ENCODE measurements at regions not wholly inside any gene's neighbourhood (a gene's known extent, or its start where the extent isn't known, plus 50 kb on each side); places are given as distances from the start of the nearest gene placed in this dataset.

DNA sequence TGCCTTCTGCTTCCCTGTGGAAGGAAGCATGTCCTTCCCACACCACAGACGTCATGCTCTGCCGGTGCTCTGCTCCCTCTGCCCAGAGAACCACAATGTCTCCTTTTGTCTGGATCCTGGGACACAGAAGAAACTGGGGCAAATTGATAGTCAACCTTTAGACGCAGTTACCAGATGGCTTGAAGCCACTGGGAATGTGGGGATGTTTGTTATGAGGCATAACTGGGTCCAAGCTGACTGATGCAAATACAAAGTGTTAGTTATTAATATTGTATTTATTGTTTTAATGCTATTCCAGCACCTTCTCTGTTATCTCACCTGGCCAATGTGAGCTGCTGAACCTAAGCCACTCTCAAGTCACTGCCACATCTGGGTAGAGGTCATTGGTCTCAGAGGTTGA is 322.2 kb downstream of the SHANK2 start:
- no peak for DNase-seq (ENCODE audit: low spot score)

DNA sequence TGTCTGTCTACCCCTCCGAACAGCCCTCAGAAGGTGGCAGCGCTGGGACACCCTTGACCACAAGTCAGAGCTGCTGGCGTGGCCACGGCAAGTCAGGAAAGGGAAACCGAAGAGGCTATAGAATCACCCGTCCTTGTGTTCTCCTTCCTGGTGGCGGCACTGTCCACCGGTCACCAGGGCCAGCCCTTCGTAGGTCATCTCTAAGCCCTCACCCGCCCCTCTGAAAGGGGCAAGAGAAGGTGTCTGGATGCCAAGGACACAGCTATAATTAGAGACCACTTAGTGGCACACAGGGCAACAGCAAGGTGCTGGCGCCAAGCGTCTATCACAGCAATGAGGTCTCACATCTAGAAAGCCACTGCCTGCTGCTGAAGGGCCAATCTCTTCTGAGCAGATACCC is 320.9 kb downstream of the SHANK2 start:
- no peak for DNase-seq (ENCODE audit: low spot score)

DNA sequence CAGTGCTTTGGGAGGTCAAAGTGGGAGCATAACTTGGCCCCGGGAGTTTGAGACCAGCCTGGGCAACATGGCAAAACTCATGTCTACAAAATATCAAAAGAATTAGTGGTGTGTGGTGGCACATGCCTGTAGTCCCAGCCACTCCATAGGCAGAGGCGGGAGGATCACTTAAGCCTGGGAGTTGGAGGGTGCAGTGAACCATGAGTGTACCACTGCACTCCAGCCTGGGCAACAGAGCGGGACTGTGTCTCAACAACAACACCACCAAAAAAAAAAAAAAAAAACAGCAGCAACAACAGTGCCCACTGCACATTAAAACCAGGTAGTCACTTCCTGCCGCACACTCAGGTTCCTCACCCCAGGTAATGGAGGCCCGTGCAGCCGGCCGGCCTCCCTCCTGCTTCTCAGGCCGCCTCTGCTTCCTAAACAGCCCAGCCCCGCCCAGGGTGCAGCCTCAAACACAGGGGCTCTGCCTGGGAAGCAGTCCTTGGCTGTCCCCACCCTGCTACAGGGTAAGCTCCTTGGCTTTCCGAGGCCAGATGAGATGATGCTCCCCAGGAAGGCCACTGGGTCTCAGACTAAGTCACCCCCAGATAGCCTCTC is 318.3 kb downstream of the SHANK2 start:
- no peak for DNase-seq (ENCODE audit: low spot score)

DNA sequence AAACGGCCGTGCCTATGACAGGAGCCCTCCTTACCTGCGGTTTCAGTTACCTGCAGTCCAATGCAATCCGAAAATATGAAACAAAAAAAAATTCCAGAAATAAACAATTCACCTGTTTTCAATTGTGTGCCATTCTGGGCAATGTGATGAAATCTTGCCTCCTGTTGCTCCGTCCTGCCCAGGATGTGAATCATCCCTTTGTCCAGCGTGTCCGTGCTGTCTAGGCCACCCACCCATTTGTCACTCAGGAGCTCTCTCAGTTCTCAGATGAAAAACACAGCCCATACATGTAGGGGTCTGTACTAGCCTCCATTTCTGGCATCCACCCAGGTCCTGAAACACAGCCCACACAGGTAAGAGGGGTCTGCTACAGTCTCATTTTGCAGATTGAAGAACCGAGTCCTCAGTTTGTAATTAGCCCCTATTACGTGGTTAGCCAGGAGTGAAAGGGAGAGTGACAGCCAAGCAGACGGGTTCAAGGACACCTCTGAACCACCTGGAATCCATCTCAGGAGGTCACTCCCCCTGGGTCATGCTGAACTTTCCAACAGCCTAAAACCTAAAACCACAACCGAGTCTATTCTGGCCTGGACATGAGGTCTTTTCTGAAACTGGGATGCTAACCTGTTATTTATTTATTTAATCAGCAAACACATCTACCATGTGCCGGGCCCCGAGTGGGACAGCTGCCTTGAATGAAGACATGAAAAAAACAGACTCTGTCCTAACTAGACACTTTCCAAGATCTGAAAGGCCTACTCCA is 317.2 kb downstream of the SHANK2 start:
- DNase-seq (ENCODE audit: low spot score) = no peak

DNA sequence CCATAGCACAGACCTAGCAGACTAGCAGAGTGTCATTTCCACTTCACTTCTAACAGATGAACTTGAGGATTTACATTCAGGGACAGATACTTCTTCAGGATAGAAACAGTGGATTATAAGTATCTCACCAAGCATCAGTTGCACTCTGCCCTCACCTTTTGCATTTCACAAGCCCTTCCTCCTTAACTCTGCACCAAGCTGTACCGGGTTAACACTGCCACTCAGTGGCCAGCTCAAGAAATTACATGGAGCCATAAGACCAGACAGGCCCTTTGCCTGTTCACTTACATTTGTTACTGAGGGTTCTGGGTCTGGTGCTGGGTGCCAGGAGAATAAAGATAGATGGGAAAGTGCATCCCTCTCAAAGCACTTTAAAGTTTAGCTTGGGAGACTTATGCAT is 309.8 kb downstream of the SHANK2 start:
- DNase-seq (ENCODE audit: low spot score) = no peak

DNA sequence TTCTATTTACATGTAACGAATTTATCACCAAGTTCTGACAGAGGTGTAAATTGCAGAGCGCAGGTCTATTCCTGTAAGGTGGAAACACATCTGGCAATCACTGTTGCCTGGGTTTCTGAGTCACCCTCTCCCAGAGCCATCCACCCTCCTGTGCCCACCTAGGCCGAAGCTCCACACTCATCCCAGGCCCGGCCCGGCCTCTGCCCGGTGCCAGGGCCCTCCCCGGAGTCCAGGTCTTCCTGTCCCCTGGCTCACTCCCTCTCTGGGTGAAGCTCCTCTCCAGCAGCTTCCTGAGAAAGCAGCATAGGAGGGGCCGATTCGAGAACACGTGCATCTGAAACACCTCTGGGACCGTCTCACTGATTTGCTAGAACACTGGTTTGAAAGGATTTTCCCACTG is 308.2 kb downstream of the SHANK2 start:
- no peak for DNase-seq (ENCODE audit: low spot score)

DNA sequence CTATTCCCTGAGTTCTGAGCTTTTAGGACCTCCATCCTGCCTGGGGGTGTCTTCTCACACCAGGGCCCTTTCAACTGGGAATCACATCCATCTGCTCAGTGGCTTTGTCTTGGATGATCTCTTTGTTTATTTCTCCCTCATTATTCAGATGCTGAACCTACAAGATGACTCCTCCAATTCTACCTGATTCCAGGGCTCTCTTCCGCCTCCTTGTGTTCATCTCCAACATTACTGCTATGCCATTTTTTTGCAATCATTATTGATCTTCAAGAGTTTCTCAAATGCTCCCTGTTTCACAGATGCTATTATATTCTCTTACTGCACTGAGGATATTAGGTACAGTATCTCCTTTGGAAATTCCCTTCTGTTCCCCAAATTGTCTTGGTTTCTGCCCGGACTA is 307.7 kb downstream of the SHANK2 start:
- DNase-seq (ENCODE audit: low spot score) = no peak

DNA sequence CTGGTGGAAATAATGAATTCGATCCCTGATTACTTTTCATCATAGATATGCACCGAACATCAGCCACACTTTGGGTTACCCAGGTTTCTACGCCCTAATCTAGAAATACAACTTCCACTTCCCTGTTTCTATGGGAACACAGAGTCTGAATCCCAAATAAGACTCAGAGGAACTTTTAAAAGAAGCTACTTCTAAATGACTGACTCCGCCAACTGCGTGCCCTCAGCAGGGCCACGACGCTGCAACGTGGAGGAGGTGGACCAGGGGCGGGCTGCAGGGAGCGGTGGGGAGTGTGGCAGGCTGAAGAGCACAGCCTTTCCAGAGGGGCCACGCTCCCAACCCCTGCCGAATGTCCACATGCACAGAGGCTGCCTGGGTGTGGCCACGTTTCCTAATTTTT is 304.0 kb downstream of the SHANK2 start:
- DNase-seq (ENCODE audit: low spot score) = no peak

DNA sequence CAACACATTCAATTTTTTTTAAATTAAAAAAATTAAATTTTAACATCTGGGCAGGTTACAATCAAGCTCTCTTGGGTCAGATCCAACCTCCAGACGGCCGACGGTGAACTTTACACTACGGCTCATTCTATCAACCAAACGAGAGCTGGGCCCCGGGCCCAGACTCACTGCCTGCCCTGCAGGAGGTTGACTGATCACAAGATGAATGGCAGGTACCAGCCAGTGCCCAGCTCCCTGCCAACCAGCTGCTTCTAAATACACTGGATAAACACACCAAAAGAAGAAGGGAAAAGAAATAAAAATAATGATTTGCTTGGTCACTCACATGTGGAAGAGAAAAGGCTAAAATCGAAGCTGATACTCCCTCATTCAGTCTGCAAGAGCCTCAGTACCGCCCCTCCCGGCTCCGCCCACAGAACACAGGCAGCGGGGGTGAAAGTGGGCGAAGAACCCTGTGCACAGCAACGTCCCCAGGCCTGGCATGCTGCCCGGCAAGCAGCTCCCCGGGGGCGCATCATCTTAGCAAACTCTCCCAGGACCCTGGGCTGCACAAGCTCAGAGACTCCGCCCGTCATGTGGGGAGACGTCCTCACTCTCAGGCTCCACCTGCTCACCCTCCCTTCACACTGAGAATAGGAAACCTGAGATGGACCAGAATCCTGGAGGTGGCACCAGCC is 303.4 kb downstream of the SHANK2 start:
- DNase-seq (ENCODE audit: low spot score) = no peak

DNA sequence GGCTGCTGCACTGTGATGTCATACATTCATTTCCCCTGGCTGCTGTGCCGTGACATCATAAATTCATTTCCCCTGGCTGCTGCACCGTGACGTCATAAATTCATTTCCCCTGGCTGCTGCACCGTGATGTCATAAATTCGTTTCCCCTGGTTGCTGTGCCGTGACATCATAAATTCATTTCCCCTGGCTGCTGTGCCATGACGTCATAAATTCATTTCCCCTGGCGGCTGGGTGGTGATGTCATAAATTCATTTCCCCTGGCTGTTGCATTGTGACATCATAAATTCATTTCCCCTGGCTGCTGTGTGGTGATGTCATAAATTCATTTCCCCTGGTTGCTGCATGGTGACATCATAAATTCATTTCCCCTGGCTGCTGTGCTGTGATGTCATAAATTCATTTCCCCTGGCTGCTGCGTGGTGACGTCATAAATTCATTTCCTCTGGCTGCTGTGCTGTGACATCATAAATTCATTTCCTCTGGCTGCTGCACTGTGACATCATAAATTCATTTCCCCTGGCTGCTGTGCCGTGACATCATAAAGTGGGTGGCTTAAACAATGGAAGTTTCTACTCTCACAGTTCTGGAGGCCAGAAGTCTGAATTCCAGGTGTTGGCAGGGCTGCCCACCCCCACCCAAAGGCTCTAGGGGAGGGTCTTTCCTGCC is 301.1 kb downstream of the SHANK2 start:
- DNase-seq (ENCODE audit: low spot score) = no peak

DNA sequence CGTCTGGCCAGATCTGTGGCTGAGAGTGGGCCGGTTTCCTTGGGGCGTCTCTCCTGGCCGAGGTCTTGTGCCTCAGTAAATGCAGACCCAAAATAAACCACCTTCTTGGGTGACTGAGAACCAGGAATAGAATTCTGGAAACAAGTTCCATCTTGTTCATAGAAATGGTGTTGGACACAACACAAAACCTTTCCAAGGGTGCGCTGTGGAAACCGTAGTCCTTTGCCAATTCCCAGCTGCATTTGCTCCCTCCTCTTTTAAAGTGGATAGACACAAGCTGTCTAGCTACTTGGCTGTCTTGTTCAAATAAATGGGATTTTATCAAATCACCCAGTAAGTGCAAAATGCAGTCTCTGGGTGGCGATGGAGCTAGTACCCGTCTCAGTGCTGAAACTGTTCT is 300.2 kb downstream of the SHANK2 start:
- DNase-seq (ENCODE audit: low spot score) = no peak

DNA sequence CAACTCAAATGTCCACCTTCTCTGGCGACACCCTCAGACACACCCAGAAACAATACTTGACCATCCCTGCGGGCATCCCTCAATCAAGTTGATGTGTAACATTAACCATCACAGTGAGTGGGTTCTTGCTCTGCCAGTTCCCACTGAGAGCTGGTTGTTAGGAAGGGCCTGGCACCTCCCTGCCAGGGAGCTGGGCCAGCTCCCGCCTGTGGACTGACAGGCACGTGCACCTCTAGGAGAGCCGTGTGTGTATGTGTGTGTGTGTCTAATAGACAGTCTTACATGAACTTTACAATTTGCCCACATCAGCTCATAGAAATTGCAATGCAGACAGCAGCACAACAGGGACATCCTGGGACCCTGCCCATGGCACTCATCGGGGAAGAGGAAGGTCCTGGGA is 298.7 kb downstream of the SHANK2 start:
- DNase-seq (ENCODE audit: low spot score) = no peak

DNA sequence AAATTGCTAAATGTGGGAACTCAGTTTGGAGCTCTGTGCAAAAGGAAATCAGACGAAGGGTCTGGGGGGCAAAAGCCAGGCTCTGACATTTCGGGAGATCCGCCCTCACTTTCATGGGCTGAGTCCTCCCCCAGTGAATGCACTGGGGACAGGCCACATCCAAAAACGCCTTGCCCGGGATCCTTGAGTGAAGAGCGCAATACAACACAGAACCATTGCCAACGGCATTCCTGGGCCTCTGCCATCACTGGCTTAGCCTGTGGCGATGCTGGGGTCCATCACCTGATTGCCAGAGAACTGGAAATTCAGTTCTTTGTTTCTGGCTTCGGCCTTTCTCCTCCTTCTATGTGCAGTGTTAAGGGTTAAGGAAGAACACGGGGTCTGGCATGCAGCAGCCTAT is 297.9 kb downstream of the SHANK2 start:
- DNase-seq (ENCODE audit: low spot score) = no peak

All from ecto neural progenitor cell (in vitro differentiated cells).